Activated B cell treated with CpG ODN at 0.5 μM for 24 hours (primary cell): ENCODE measurements at regions not wholly inside any gene's neighbourhood (a gene's known extent, or its start where the extent isn't known, plus 50 kb on each side); places are given as distances from the start of the nearest gene placed in this dataset.

Source experiments
- ATAC-seq: fragments of 200-7000 bp; cut with Tn5 transposase; one replicate; pipeline ENCODE4 v1.10.0; 2021; ENCODE audit warnings: low read depth, mild to moderate bottlenecking, moderate library complexity
- CTCF ChIA-PET: fragments of 350-600 bp; sonication (Branson Sonifier 250); formaldehyde crosslinking; loops from one replicate; lab custom pipeline; 2021; ENCODE audit warnings: antibody characterized with exemption; lab: Charles Lee
- POLR2A ChIA-PET: fragments of 350-600 bp; sonication (Branson Sonifier 250); formaldehyde crosslinking; loops from one replicate; lab custom pipeline; 2021; ENCODE audit warnings: antibody characterized with exemption; lab: Charles Lee
- DNase-seq: peaks from one replicate; pipeline ENCODE4 v3.0.0; 2022
- H3K27ac Mint-ChIP-seq: one replicate; pipeline ENCODE4 v1.8.0; 2020; ENCODE audit warnings: mixed read lengths
- H3K27me3 Mint-ChIP-seq: one replicate; pipeline ENCODE4 v1.8.0; 2021; ENCODE audit warnings: mixed read lengths
- H3K36me3 Mint-ChIP-seq: one replicate; pipeline ENCODE4 v1.8.0; 2021; ENCODE audit warnings: low read depth, mixed read lengths
- H3K4me1 Mint-ChIP-seq: one replicate; pipeline ENCODE4 v1.8.0; 2021; ENCODE audit warnings: mixed read lengths
- H3K4me3 Mint-ChIP-seq: one replicate; pipeline ENCODE4 v1.8.0; 2020; ENCODE audit warnings: mild to moderate bottlenecking, mixed read lengths
- H3K9me3 Mint-ChIP-seq: one replicate; pipeline ENCODE4 v1.8.0; 2020; ENCODE audit warnings: mixed read lengths
- intact Hi-C: fragments of 100-400 bp; cut with micrococcal nuclease; formaldehyde crosslinking; loops from one replicate; pipeline ENCODE4 v1.15.1; 2024
- TF ChIP-seq, protein P1 (sequence below): fragments of 200-600 bp; IDR thresholded peaks from one replicate; pipeline ENCODE4 v1.8.0; 2022; ENCODE audit warnings: antibody characterized with exemption, mild to moderate bottlenecking

- no peaks in the 10 kb centered on the region for H3K36me3 Mint-ChIP-seq
- no peak overlapping the region for H3K27ac Mint-ChIP-seq
- H3K27me3 Mint-ChIP-seq: no peaks in the 10 kb centered on the region
- intact Hi-C loops: no loop called here
- ChIA-PET POLR2A (no interaction called here), CTCF (no interaction called here)
- H3K4me3 Mint-ChIP-seq: no peak overlapping the region
- no peak for DNase-seq
- H3K9me3 Mint-ChIP-seq: peaks cover 4% of the 10 kb centered on the region
- TF ChIP-seq, protein P1, sequence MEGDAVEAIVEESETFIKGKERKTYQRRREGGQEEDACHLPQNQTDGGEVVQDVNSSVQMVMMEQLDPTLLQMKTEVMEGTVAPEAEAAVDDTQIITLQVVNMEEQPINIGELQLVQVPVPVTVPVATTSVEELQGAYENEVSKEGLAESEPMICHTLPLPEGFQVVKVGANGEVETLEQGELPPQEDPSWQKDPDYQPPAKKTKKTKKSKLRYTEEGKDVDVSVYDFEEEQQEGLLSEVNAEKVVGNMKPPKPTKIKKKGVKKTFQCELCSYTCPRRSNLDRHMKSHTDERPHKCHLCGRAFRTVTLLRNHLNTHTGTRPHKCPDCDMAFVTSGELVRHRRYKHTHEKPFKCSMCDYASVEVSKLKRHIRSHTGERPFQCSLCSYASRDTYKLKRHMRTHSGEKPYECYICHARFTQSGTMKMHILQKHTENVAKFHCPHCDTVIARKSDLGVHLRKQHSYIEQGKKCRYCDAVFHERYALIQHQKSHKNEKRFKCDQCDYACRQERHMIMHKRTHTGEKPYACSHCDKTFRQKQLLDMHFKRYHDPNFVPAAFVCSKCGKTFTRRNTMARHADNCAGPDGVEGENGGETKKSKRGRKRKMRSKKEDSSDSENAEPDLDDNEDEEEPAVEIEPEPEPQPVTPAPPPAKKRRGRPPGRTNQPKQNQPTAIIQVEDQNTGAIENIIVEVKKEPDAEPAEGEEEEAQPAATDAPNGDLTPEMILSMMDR: no peak
- H3K4me1 Mint-ChIP-seq: no peaks in the 10 kb centered on the region
- ATAC-seq: no peak
Measured at GRCh38 chr4:19544446-19545125, 707.1 kb upstream of the SLIT2 start.

DNA sequence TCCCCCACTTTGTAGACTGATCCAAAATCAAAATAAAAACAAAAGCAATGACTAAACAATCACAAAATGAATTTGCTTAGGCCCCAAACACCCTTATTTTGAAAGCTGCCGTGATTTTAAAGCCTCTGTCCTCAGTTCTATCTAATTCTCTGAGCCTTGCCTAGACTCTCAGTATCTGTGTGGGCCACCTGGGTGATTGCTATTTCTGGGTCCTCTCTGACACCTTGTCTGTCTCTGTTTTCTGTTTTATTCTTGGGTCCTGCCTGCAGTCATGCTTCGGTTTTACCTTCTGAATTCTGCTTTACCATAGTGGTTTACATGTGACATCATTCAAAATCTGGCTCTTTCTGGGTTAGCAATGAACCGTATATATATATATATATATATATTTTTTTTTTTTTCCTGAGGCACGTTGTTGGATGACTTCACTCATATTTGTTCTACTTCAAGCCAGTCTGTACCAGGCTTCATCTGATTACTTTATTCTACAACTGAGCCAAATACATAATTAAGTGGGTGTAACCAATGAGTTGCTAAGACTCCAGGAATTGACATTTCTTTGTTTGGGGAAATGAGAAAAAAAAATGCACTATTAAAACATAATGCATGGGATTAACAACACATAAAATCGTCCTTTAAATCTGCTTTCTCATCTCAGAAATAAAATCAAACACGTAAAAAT, 710.7 kb upstream of the SLIT2 start:
- Mint-ChIP-seq H3K36me3 (no peaks in the 10 kb centered on the region), H3K27me3 (no peaks in the 10 kb centered on the region), H3K4me3 (no peak overlapping the region), H3K27ac (no peak overlapping the region), H3K4me1 (no peaks in the 10 kb centered on the region), H3K9me3 (peaks cover 2% of the 10 kb centered on the region)
- ChIA-PET POLR2A (no interaction called here), CTCF (no interaction called here)
- no peak for DNase-seq
- ATAC-seq: no peak
- intact Hi-C loops: no loop called here
- TF ChIP-seq, protein P1: no peak

- no peaks in the 10 kb centered on the region for H3K4me1 Mint-ChIP-seq
- ChIA-PET POLR2A (no interaction called here), CTCF (no interaction called here)
- no peaks in the 10 kb centered on the region for H3K36me3 Mint-ChIP-seq
- H3K4me3 Mint-ChIP-seq: no peak overlapping the region
- no peak for ATAC-seq
- no peak for DNase-seq
- TF ChIP-seq, protein P1: no peak
- no peak overlapping the region for H3K27ac Mint-ChIP-seq
- intact Hi-C loops: no loop called here
- H3K9me3 Mint-ChIP-seq: peaks cover 2% of the 10 kb centered on the region
- no peaks in the 10 kb centered on the region for H3K27me3 Mint-ChIP-seq
Measured at GRCh38 chr4:19539201-19539600, 712.5 kb upstream of the SLIT2 start.

DNA sequence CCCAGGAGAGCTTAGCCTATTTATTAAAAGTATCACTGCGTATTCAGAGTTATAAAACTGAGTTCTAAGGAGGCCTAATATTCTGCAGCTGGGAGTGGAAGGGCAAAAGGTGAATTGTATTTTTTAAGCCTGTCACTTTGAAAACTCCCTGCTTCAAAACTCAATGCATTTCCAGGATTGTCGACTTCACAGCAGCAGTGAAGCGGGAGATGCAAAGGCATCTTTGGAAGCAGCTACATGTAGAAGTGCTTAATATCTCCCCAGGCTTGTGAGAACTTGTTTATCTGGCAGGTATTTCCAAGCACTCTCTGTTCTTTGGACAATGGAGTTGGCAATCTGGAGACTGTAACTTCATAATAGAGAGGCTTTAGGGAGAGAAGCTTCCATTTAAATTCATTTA, 717.5 kb upstream of the SLIT2 start:
- Mint-ChIP-seq H3K36me3 (no peaks in the 10 kb centered on the region), H3K9me3 (peaks cover 5% of the 10 kb centered on the region), H3K27me3 (no peaks in the 10 kb centered on the region), H3K27ac (no peak overlapping the region), H3K4me1 (no peaks in the 10 kb centered on the region), H3K4me3 (no peak overlapping the region)
- POLR2A ChIA-PET: no interaction called here
- DNase-seq: no peak
- ATAC-seq: no peak
- CTCF ChIA-PET: no interaction called here
- intact Hi-C loops: no loop called here
- TF ChIP-seq, protein P1: no peak

- Mint-ChIP-seq H3K36me3 (no peaks in the 10 kb centered on the region), H3K27ac (no peak overlapping the region), H3K4me3 (no peak overlapping the region), H3K4me1 (no peaks in the 10 kb centered on the region), H3K9me3 (peaks cover 5% of the 10 kb centered on the region), H3K27me3 (no peaks in the 10 kb centered on the region)
- TF ChIP-seq, protein P1: no peak
- DNase-seq (no peak), ATAC-seq (no peak)
- CTCF ChIA-PET: no interaction called here
- intact Hi-C loops: no loop called here
- POLR2A ChIA-PET: no interaction called here
Measured at GRCh38 chr4:19531906-19532848, 719.5 kb upstream of the SLIT2 start.
